ENCODE measurements at regions not wholly inside any gene's neighbourhood (a gene's known extent, or its start where the extent isn't known, plus 50 kb on each side); places are given as distances from the start of the nearest gene placed in this dataset.

DNA sequence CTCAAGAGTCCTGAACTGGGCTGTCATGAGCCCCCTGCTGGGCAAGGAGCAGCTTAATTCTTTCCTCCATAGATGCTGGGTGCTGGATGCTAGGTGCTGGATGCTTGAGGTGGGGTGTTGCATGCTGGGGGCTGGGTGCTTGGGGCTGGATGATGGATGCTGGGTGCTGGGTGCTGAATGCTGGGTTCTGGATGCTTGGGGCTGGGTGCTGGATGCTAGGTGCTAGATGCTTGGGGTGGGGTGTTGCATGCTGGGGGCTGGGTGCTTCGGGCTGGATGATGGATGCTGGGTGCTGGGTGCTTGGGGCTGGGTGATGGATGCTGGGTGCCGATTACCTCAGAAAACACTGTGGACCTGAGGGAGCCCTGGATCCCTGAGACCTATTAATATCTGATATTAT lies 837.7 kb downstream of the GALR1 start:
- no peak for DNase-seq (ENCODE audit: low read depth in 4 of 4, low spot score in 3 of 4)

DNA sequence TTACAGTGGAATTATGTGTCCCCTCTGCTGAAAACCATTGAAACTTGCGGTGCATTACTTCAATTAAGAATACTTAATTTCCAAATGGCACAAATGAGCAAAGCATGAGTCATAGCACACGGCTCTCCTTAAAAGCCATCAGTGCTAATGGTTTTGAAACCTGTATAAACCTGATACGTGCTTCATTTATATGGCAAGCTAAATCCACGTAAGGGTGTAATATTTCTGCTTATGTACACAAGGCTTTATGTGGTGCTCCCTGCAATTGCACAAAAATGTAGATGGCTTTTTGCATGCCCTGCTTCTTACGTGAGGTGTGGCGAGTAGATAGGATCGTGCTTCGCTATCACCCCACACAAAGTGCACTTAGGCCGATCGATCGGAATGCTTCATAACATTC lies 840.9 kb downstream of the GALR1 start:
- DNase-seq (ENCODE audit: low read depth in 4 of 4, low spot score in 3 of 4): no peak

DNA sequence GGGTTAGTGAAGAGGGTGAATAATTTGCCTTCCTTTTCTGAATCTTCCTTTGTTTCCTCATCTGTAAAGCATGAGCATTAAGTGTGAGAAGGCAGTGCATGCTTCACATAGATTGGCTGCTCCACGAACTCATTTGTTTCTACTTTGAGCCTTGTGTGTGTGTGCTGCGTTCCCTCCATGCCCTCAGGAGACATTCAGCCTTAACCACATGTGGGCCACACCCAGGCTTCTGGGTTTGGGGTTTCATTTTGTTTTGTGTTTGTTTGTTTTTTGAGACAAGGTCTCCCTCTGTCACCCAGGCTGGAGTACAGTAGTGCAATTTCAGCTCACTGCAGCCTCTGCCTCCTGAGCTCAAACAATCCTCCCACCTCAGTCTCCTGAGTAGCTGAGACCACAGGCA lies 843.3 kb downstream of the GALR1 start:
- no peak for DNase-seq (ENCODE audit: low read depth in 4 of 4, low spot score in 3 of 4)

DNA sequence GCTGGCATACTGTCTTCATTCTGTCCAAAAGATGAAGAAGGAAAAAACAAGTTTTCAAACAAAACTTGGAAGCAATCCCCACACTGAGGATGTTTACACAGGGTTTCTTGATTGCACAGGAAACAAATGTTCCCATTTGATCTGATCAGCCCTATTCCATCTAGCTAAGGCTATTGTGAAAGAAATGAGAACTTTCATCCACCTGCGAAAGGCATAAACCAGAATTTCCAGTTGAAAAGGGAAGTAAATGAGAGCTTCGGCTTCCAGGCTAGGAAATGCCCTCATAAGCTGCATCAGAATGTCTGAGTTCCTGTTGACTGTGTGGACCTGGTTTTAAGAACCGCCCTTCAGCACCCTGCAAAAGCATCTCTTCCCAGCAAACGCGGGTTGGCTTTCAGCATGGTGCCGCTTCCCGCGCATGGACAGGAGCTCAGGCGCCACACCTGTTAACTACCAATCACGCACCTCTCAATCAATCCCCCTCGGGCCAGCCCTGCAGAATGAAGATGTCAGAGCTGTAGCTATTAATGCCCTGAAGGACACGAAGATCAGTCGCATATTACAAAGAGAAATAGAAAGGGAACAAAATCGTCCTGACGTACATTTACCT lies 850.4 kb downstream of the GALR1 start:
- no peak for DNase-seq (ENCODE audit: low read depth in 4 of 4, low spot score in 3 of 4)

DNA sequence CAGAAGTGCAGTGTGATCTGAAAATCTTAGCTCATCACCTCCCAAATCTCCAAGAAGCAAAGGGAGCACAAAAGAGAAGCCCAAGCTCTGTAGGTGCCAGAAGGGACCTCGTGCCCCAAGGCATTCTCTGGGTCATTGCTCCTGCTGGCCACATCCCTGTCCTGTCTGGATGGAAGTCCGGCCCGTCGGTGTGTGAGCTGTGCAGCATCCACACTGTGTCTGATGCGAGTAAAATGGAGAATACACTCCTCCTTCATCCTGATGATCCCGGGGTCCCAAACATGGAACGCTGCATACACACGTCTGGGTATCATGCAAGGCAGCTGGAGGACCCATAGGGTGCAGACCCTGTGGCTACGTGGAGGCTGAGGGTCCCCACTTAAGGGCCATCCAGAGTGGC lies 851.4 kb downstream of the GALR1 start:
- no peak for DNase-seq (ENCODE audit: low read depth in 4 of 4, low spot score in 3 of 4)

DNA sequence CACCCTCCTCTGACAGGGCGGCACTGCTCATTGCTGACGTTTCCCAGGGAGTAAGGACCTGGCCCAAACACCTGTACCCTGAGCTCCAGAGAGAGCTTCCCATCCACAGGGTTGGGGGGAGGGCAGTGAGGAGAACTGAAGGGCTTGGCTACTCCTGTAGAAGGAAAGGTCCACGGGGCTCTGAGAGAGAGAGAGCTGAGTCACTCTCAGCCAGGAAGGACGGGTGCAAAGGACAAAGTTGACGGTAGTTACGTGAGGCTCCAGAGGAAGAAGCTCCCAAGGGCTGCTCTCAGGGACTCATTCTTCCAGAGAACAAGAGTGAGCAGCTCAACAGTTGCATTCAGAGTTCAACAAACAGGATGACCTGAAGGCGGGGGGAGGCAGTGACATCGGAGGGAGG lies 852.5 kb downstream of the GALR1 start:
- no peak for DNase-seq (ENCODE audit: low read depth in 4 of 4, low spot score in 3 of 4)

DNA sequence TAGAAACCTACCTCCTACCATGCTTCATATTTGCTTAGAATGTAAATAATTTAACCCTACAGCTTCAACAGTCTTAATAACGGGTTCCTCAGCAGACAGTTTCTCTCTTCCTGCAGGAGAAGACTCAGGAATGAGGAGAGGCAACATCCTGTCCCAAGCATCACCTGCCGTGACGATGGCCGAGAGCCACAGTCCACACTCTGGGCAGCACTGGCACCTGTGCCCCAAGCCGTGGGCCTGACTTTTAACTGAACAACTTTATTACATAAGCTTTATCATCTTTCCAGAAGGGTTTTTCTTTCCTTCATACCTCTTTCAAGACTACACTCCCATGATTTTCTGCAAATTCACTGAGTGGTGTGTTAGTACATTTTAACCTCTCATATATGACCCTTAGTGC lies 856.0 kb downstream of the GALR1 start:
- no peak for DNase-seq (ENCODE audit: low read depth in 4 of 4, low spot score in 3 of 4)

DNA sequence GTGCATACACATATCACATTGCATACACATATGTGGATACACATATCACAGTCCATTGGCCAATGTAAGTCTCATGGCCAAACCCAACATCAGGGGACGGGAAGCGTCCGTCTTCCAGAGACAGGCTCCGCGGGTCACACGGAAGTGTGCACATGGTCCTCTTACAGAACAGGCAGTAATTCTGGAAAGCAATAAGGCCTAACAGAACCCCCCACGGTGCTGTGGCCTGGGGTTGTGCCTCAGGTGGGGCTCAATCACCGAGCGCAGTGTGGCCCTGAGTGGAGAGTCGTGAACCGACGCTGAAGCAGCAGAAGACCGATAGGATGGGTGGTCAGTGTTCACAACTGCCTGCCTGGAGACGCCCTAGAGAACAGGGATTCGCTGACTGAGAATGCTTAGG lies 857.3 kb downstream of the GALR1 start:
- no peak for DNase-seq (ENCODE audit: low read depth in 4 of 4, low spot score in 3 of 4)

DNA sequence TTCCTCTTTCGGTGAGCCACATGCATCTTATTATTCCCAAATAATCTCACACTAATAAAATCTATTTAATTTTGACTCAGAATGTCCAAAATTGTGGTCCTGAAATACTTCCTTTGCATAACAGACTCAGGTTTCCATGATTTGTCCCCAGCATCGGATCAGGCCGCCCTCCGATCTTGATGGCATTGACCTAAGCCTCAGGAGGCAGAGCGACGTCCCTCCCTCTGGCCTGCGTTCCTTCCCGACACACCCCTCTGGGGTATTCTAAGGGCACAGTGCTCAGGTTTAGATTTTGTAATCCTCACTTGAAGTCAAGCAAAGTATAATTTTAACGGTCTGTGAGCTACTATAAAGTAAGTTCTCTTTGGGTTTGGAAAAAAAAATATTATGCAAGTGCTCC lies 857.7 kb downstream of the GALR1 start:
- DNase-seq (ENCODE audit: low read depth in 4 of 4, low spot score in 3 of 4): no peak

DNA sequence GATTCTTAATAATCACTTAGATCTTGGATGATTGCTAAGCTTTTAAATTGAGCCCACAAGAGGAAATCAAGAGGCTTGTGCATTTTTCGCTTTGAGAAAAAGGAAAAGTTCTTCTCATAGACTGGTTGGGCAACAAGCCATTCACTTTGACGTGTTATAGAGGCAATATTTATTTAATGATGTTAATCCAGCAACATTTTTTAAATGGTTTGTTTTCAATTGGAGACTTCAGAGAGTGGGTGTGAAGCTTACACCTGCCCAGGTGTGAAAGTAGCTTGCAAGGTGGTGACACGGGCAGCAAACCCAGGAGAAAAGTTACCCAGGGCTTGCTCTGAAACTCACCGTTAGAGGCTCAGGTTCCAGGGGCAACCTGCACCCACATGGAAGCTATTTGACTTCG lies 858.9 kb downstream of the GALR1 start:
- no peak for DNase-seq (ENCODE audit: low read depth in 4 of 4, low spot score in 3 of 4)

DNA sequence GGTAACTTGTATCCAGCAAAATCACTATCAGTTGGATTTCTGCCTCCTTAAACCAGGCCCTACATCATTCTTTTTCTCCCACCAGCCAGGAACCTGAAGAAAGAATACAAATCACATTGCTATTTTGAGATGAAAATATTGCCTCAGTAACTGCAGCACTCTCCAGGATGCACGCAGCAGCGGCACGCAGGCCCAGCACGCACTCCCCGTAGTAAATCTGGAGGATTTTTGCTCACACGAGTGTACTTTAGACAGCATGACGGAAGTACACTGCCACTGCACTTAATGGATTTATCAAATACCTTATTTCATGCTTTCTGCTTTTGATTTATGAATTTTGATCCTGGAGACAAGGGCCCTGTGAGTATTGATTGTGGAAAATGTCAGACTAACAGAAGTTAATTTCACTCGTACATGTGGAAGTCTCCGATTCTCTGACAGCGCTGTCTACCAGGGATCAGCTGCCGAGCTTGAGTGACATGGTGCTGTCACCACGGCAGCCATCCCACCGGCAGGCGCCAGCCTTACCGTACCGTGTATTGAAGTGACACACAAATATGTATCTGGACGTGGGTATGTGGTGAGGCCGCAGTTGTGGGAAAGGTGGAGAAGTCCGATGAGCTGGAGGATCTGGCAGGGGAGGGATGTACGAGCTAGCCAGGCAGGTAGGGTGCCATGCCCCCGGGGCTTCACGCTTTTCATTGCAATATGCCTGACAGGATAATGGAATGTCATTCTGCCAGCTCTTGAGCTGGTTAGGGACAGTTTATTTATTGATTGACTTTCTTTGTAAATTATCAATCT lies 863.7 kb downstream of the GALR1 start:
- no peak for DNase-seq (ENCODE audit: low read depth in 4 of 4, low spot score in 3 of 4)

DNA sequence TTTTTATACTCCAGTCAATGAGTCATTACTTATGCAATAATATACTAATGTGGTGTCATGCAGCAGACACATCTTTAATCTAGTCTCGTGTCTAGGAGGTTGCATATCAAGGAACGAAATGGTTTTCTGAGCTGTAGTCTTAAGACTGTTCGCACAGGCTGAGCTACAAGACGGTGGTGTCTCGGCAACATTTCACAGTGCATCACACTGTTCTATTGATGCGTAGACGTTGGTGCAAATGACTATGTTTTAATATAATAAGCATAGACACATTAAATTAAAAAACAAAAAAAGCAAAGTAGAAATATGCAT lies 864.2 kb downstream of the GALR1 start:
- no peak for DNase-seq (ENCODE audit: low read depth in 4 of 4, low spot score in 3 of 4)

DNA sequence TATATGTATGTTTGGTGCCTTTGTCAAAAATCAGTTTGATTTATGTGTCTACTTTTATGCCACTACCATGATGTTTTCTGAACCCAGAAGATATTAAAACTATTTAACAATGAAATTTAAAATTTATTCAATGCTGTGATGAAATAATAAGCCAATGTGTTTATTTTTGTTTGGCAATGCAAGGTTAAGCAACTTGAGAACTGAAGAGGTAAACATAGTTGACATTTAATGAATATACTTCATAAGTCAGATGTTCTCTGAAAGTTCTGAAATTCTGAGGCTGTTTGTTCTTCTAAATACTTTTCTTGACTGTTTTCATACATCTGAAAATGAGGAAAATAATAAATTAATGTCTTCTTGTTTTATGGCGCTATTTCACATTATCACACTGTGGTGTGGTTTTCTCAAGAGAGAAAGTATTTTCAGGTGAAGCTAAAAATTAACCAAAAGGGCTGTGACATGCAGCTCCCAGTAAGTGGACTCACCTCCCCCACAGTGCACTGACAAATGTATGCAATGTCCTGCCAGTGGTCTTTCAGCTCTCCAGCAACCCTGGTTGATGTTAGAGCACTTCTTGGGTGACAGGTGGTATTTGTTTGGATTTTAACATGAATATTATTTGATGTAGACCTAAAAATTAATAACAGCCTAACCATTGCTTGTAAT lies 863.6 kb upstream of the SALL3 start:
- no peak for DNase-seq (ENCODE audit: low read depth in 4 of 4, low spot score in 3 of 4)

DNA sequence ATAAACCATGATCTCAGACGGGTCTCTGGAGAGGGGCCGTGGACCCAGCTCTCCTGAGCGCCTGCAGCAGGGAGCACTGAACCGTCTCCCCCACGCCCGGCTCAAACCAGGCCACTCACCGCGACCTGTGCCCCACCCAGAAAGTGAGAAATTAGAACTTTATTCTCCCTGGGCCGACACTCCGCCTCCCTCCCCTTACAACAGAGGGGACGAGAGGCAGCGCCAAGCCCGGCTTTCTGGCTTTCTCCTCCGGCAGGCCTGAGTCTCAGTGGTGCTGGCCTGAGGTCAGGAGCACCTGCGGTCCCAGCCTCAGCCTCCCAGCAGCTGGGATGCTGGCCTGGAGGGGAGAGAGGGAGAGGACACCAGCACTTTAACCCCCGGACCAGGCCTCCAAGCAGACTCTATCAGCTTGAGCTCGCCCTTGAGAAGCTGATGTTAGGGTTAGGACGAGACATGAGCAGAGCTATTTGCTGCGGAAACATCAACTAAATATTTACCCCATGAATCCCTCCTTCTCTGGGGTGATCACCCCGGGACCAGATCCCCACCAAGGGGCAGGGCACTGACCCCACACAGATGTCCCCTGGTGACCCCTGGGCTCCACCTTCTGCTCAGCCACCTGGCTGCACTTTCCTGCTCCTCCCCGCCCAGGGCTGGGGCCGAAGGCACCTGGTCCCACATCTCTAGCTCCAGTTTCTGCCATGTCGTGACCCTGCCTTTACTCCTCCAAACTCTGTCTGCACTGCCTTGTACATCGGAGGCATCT lies 856.3 kb upstream of the SALL3 start:
- no peak for DNase-seq (ENCODE audit: low read depth in 4 of 4, low spot score in 3 of 4)

DNA sequence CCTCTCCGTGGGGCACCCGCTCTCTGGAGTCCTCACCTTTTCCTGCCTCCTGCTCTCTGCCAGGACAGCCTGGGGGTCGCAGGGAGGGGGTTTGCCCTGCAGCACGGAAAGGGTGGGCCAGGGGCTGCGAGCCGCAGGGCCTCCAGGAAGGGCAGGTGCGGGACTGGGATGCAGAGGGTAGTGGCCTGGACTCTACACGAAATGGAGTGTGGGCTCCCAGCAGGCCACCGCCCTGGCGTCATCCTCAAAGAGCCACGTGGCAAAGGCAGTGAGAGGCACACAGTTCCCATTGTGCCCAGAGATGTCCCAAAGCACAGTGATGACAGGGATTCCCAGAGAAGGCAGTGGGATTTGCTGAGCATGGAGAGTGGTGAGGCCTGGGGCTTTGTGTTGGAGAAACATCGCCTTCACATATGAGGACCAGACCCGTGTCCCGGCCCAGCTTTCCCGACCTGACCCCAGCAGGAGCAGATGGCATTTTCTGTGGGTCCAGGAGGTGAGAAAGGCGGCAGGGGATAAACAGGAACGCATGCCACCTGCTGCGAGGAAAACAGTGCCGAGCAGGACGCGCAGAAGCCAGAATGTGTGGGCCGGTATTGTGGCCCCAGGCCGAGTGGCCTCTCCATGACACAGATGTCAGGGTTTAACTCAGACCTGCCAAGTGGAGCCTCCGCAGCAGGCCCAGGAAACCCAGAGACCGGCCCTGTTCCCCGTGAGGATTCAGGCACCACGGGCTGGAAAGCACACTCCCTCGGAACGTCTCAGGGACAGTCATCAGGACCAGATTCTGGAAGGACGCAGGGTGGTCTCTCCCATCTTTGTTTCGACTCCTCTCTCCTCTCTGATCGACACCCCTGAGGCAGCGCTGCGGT lies 855.5 kb upstream of the SALL3 start:
- no peak for DNase-seq (ENCODE audit: low read depth in 4 of 4, low spot score in 3 of 4)

DNA sequence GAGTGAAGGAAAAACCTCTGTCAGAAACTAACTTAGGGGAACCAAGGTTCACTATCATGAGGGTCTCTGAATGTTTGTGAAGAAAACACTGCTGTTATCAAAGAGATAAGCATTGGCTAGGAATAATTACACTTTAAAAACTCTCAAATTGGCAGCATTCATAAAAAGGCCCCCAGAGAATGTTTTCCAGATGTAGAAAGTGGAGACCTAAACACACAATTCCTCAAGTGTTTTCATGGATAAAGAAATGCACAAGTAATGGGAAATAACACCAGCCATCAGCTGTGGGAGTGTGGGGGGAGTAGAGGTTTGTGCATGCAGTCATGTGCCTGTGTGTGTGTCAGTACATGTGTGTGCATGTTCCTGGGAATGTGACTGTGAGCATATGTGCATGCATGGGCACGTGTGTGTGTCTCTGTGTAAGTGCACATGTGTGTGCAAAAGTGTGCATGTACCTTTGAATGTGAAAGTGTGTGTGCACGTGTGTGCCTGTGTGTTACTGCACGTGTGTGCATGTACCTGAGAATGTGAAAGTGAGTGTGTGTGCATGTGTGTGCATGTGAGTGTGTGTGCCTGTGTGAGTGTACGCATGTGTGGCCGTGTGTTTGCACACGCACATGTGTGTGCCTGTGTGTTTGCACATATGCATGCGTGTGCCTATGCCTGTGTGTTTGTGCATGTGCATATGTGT lies 854.3 kb upstream of the SALL3 start:
- DNase-seq (ENCODE audit: low read depth in 4 of 4, low spot score in 3 of 4): no peak

DNA sequence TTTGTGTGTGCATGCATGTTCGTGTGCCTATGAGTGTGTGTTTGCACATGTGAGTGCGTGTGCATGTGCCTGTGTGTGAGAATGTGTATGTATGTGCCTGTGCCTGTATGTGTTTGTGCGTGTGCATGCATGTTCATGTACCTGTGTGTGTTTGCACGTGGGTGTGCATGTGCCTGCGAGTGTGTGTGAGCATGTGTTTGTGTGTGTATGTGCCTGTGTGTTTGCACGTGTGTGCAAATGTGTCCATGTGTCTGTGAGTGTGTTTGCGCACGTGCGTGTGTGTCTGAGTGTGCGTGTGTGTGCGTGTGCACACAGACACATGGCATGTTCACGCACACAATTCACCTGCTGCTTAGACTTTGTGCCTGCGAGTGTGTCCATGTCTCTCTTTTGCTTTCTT lies 853.5 kb upstream of the SALL3 start:
- DNase-seq (ENCODE audit: low read depth in 4 of 4, low spot score in 3 of 4): no peak

DNA sequence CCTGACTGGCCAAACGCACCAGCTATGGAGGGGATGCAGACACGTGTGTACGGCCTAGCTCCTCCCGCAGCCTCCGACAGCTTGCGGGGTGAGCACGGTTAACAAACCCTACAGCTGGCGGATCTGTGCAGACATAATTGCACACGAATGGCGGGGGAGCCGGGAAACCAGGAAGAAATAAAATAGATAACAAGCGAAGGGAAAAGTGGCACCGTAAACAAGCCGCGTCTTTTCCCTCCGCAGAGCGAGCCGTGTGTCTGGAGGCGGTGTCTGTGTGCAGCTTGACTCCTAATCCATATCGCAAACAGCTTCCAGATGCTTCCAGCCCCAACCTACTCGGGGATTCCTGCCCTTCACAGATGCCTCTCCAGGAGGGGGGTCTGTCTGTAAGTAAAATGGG lies 853.1 kb upstream of the SALL3 start:
- DNase-seq (ENCODE audit: low read depth in 4 of 4, low spot score in 3 of 4): no peak

DNA sequence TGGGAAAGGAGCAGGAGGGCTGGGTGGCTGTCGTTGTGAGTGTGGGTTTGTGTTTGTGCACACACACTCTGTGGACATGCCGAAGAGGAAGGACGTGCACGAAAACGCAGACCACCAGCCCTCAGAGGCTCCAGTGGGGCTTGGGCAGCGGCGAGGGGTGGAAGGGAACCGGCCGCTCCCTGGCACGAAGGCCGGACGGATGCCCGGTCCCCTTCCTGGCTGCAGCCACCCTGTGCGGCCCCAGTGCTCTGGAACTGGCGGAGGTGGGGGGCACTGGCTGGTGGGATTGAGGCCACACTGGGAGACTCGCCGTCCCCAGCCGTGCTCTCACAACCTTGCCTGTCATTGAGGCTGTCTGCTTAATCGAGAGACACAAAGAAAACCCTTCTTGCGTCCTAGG lies 852.6 kb upstream of the SALL3 start:
- DNase-seq (ENCODE audit: low read depth in 4 of 4, low spot score in 3 of 4): no peak

DNA sequence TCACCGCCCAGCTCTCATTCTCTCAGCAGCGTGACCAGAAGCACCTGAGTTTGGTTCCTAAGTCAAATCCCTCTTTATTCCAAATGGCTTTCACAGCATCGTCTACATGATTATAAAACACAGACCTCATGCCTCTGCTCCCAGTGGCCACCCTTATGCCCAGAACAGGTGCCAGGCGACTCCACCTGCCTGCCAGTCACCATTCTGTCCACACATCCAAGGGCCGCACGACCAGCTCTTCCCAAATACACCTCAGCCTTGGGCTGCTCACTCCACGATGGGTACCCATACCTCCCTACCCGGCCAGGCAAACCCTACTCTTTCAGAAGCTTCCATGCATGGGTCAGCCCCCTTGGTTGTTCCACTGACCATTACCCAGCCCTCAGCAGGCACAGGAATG lies 851.6 kb upstream of the SALL3 start:
- DNase-seq (ENCODE audit: low read depth in 4 of 4, low spot score in 3 of 4): no peak
